HEK293 (cell line): ENCODE measurements at regions not wholly inside any gene's neighbourhood (a gene's known extent, or its start where the extent isn't known, plus 50 kb on each side); places are given as distances from the start of the nearest gene placed in this dataset.
A peak's percentile ranks its signal among the peaks of the same experiment; 100 is the strongest.

ENCODE experiments used
- CTCF ChIA-PET: fragments of 350-600 bp; formaldehyde crosslinking; extraction: SDS; loops from one replicate; lab custom pipeline; 2021; ENCODE audit warnings: antibody characterized with exemption; lab: Yijun Ruan, JAX
- POLR2A ChIA-PET: fragments of 300-600 bp; formaldehyde crosslinking; extraction: SDS; loops from one replicate; lab custom pipeline; 2020; ENCODE audit warnings: antibody characterized with exemption, inconsistent platforms; lab: Yijun Ruan, JAX
- H3K27ac ChIP-seq: fragments of 200-500 bp; sonication (Bioruptor generic); 2 replicates; pipeline ENCODE4 v1.5.1; 2014; ENCODE audit warnings: low read depth, low read length, control low read depth, inconsistent platforms; ENCODE audit errors: extremely low read depth
- H3K36me3 ChIP-seq, 2 experiments: fragments of 200-500 bp in 1 of 2; sonication (Bioruptor generic) in 1 of 2; 1 replicate in 1 of 2; 2 replicates in 1 of 2; pipeline ENCODE4 v1.5.1; 2014 to 2017; ENCODE audit warnings: inconsistent platforms in 2 of 2, low read length in 2 of 2; ENCODE audit not compliant: control insufficient read depth in 2 of 2, insufficient read depth in 1 of 2
- H3K4me1 ChIP-seq: fragments of 200-500 bp; sonication (Bioruptor generic); 2 replicates; pipeline ENCODE4 v1.5.1; 2014; ENCODE audit warnings: mild to moderate bottlenecking, low read length, inconsistent platforms; ENCODE audit not compliant: control insufficient read depth, insufficient read depth
- H3K4me3 ChIP-seq: 2 replicates; pipeline ENCODE4 v1.5.1; 2011; ENCODE audit warnings: low read depth, mild to moderate bottlenecking, control low read depth, low read length, moderate library complexity
- H3K9me3 ChIP-seq: fragments of 200-500 bp; sonication (Bioruptor generic); 2 replicates; pipeline ENCODE4 v1.5.1; 2014; ENCODE audit warnings: low read depth, low read length, inconsistent platforms; ENCODE audit not compliant: control insufficient read depth, insufficient read depth
- IKZF3 ChIP-seq: fragments of 450-650 bp; IDR thresholded peaks from 2 replicates; pipeline ENCODE4 v1.5.0; 2018; ENCODE audit warnings: missing biosample characterization, mild to moderate bottlenecking, missing genetic modification characterization, moderate library complexity
- KLF1 ChIP-seq: fragments of 450-650 bp; formaldehyde crosslinking; IDR thresholded peaks from 2 replicates; pipeline ENCODE4 v1.5.1; 2016; ENCODE audit warnings: missing biosample characterization, missing genetic modification characterization
- KLF16 ChIP-seq: fragments of 450-650 bp; formaldehyde crosslinking; IDR thresholded peaks from 2 replicates; pipeline ENCODE4 v1.5.1; 2017; ENCODE audit warnings: missing biosample characterization, missing genetic modification characterization
- PRDM1 ChIP-seq: fragments of 450-650 bp; formaldehyde crosslinking; IDR thresholded peaks from 2 replicates; pipeline ENCODE4; 2016; ENCODE audit warnings: missing biosample characterization, missing genetic modification characterization
- SP2 ChIP-seq: fragments of 450-650 bp; formaldehyde crosslinking; IDR thresholded peaks from 2 replicates; pipeline ENCODE4 v1.5.1; 2016; ENCODE audit warnings: missing biosample characterization, missing genetic modification characterization
- YY1 ChIP-seq: fragments of 450-650 bp; formaldehyde crosslinking; IDR thresholded peaks from 2 replicates; pipeline ENCODE4 v1.5.1; 2018; ENCODE audit warnings: missing biosample characterization, missing genetic modification characterization
- ZBTB7A ChIP-seq: fragments of 450-650 bp; formaldehyde crosslinking; IDR thresholded peaks from 2 replicates; pipeline ENCODE4 v1.5.1; 2016; ENCODE audit warnings: low read depth, missing biosample characterization, missing genetic modification characterization
- ZBTB8A ChIP-seq: fragments of 450-650 bp; formaldehyde crosslinking; IDR thresholded peaks from 2 replicates; pipeline ENCODE4 v1.5.1; 2016; ENCODE audit warnings: missing biosample characterization, missing genetic modification characterization
- ZFHX2 ChIP-seq: fragments of 450-650 bp; formaldehyde crosslinking; conservative IDR thresholded peaks from 2 replicates; pipeline ENCODE4 v1.5.1; 2016; ENCODE audit warnings: missing biosample characterization, missing genetic modification characterization
- ZFP37 ChIP-seq: fragments of 450-650 bp; formaldehyde crosslinking; IDR thresholded peaks from 2 replicates; pipeline ENCODE4 v1.5.1; 2016; ENCODE audit warnings: missing biosample characterization, missing genetic modification characterization
- ZNF19 ChIP-seq: fragments of 450-650 bp; formaldehyde crosslinking; IDR thresholded peaks from 2 replicates; pipeline ENCODE4; 2016; ENCODE audit warnings: missing biosample characterization, missing genetic modification characterization, low read depth
- ZNF23 ChIP-seq: fragments of 450-650 bp; formaldehyde crosslinking; IDR thresholded peaks from 2 replicates; pipeline ENCODE4 v1.5.1; 2016; ENCODE audit warnings: missing biosample characterization, missing genetic modification characterization, borderline replicate concordance
- ZNF341 ChIP-seq: fragments of 450-650 bp; formaldehyde crosslinking; IDR thresholded peaks from 2 replicates; pipeline ENCODE4; 2016; ENCODE audit warnings: low read depth, missing biosample characterization, missing genetic modification characterization
- ZNF366 ChIP-seq: fragments of 450-650 bp; formaldehyde crosslinking; conservative IDR thresholded peaks from 2 replicates; pipeline ENCODE4 v1.5.1; 2016; ENCODE audit warnings: missing biosample characterization, missing genetic modification characterization
- ZNF423 ChIP-seq: fragments of 450-650 bp; formaldehyde crosslinking; IDR thresholded peaks from 2 replicates; pipeline ENCODE4 v1.5.1; 2016; ENCODE audit warnings: missing biosample characterization, missing genetic modification characterization
- ZNF561 ChIP-seq: fragments of 450-650 bp; IDR thresholded peaks from 2 replicates; pipeline ENCODE4 v1.5.1; 2018; ENCODE audit warnings: missing biosample characterization, missing genetic modification characterization, borderline replicate concordance
- ZNF621 ChIP-seq: fragments of 450-650 bp; formaldehyde crosslinking; IDR thresholded peaks from 2 replicates; pipeline ENCODE4 v1.5.1; 2017; ENCODE audit warnings: missing biosample characterization, missing genetic modification characterization
- ZNF654 ChIP-seq: fragments of 450-650 bp; formaldehyde crosslinking; IDR thresholded peaks from 2 replicates; pipeline ENCODE4 v1.5.1; 2016; ENCODE audit warnings: low read depth, missing biosample characterization, missing genetic modification characterization
- ZNF658 ChIP-seq: fragments of 450-650 bp; formaldehyde crosslinking; IDR thresholded peaks from 2 replicates; pipeline ENCODE4; 2016; ENCODE audit warnings: missing biosample characterization, missing genetic modification characterization
- ZNF660 ChIP-seq: fragments of 450-650 bp; IDR thresholded peaks from 2 replicates; pipeline ENCODE4 v1.5.1; 2018; ENCODE audit warnings: missing biosample characterization, mild to moderate bottlenecking, missing genetic modification characterization
- TF ChIP-seq, protein P1 (sequence below): fragments of 450-650 bp; formaldehyde crosslinking; IDR thresholded peaks from 2 replicates; pipeline ENCODE4 v1.5.1; 2016; ENCODE audit warnings: missing biosample characterization, missing genetic modification characterization
- TF ChIP-seq, protein P2 (sequence below): fragments of 450-650 bp; formaldehyde crosslinking; IDR thresholded peaks from 2 replicates; pipeline ENCODE4 v1.5.1; 2017; ENCODE audit warnings: missing biosample characterization, missing genetic modification characterization
- TF ChIP-seq, protein P3 (sequence below): fragments of 450-650 bp; formaldehyde crosslinking; IDR thresholded peaks from 2 replicates; pipeline ENCODE4 v1.5.1; 2017; ENCODE audit warnings: missing biosample characterization, missing genetic modification characterization
- TF ChIP-seq, protein P4 (sequence below): fragments of 450-650 bp; formaldehyde crosslinking; IDR thresholded peaks from 2 replicates; pipeline ENCODE4 v1.5.1; 2016; ENCODE audit warnings: missing biosample characterization, missing genetic modification characterization
- TF ChIP-seq, protein P5 (sequence below): fragments of 450-650 bp; formaldehyde crosslinking; IDR thresholded peaks from 2 replicates; pipeline ENCODE4 v1.5.1; 2016; ENCODE audit warnings: missing biosample characterization, missing genetic modification characterization

DNA sequence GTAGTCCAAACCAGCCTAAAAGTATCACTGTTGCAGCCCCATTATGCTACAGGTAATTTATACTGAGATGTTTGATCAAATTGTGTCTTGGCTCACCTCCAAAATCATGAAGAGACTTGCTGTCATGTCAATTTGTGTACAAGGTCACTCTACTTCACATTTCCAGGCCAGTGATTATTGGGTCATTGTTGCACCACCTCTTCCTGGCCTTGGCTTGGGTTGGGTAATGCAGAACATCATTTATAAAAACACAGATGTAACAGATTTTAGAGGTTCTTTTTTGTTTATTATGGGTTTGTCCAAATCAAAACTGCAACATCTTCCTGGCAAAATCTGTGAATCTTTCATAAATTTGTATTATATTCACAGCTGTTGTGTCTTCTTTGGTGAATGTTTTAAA is 459.5 kb downstream of the ANKRD50 start:
- POLR2A ChIA-PET: no interaction called here
- H3K4me3 ChIP-seq: no peak overlapping the region
- no peaks in the 10 kb centered on the region for H3K4me1 ChIP-seq
- TF ChIP-seq ZFP37 (tag by site-specific recombination) (no peak), YY1 (no peak), ZFHX2 (tag by site-specific recombination) (no peak)
- TF ChIP-seq, protein P1, sequence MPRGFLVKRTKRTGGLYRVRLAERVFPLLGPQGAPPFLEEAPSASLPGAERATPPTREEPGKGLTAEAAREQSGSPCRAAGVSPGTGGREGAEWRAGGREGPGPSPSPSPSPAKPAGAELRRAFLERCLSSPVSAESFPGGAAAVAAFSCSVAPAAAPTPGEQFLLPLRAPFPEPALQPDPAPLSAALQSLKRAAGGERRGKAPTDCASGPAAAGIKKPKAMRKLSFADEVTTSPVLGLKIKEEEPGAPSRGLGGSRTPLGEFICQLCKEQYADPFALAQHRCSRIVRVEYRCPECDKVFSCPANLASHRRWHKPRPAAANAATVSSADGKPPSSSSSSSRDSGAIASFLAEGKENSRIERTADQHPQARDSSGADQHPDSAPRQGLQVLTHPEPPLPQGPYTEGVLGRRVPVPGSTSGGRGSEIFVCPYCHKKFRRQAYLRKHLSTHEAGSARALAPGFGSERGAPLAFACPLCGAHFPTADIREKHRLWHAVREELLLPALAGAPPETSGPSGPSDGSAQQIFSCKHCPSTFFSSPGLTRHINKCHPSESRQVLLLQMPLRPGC (tag by site-specific recombination): no peak
- TF ChIP-seq, protein P2, sequence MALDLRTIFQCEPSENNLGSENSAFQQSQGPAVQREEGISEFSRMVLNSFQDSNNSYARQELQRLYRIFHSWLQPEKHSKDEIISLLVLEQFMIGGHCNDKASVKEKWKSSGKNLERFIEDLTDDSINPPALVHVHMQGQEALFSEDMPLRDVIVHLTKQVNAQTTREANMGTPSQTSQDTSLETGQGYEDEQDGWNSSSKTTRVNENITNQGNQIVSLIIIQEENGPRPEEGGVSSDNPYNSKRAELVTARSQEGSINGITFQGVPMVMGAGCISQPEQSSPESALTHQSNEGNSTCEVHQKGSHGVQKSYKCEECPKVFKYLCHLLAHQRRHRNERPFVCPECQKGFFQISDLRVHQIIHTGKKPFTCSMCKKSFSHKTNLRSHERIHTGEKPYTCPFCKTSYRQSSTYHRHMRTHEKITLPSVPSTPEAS: no peak
- TF ChIP-seq, protein P3, sequence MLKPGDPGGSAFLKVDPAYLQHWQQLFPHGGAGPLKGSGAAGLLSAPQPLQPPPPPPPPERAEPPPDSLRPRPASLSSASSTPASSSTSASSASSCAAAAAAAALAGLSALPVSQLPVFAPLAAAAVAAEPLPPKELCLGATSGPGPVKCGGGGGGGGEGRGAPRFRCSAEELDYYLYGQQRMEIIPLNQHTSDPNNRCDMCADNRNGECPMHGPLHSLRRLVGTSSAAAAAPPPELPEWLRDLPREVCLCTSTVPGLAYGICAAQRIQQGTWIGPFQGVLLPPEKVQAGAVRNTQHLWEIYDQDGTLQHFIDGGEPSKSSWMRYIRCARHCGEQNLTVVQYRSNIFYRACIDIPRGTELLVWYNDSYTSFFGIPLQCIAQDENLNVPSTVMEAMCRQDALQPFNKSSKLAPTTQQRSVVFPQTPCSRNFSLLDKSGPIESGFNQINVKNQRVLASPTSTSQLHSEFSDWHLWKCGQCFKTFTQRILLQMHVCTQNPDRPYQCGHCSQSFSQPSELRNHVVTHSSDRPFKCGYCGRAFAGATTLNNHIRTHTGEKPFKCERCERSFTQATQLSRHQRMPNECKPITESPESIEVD (tag by site-specific recombination): no peak
- H3K36me3 ChIP-seq: no peaks in the 10 kb centered on the region
- H3K9me3 ChIP-seq: no peaks in the 10 kb centered on the region
- no peak overlapping the region for H3K27ac ChIP-seq
- CTCF ChIA-PET: interaction anchor here (0.6 kb wide), 1 partner anchor 737 kb away, joined by 3 read pairs; no protein-coding TSS in a partner anchor

DNA sequence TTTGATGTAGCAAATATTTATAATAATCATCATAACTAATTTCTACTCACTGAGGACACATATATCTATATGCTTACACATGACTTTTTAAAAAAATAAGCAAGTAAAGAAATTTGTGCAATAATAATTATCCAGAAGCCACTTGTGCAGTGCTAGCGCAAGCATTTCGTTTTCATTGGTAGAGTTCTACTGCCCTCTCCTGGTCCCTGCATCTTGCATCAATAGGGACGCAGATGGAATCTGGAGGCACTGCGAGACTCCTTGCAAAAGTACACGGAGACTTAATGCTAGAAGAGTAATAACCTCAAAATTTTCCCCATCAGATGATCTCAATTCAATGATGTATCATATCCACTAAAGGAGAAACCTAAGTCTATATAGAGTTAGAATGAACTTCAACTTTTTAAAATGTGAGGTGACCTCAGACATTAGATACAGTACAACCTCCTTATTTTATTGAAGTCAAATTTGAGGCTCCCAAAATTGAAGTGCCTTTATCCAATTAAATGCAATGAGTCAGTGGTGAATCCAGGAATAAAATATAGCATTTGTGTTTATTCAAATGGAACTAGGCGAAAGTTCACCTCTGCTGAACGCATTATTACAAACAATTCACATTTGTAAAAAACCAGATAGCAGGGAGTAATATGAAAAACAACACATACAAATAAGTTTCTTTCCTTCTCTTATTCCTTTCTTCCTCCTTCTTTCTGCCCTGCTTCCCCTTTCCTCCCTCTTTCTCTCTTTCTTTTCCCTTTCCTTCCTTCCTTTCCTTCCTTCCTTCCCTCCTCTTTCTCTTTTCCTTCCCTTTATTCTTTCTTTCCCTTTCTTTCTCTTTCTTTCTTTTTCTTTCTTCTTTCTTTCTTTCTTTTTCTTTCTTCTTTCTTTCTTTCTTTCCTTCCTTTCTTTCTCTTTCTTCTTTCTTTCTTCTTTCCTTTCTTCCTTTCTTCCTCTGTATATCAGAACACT is 450.0 kb downstream of the ANKRD50 start:
- no peaks in the 10 kb centered on the region for H3K36me3 ChIP-seq
- H3K4me3 ChIP-seq: no peak overlapping the region
- no peaks in the 10 kb centered on the region for H3K4me1 ChIP-seq
- 0 out of 2 replicates have a peak, but pooled peaks have one; percentile 32 for TF ChIP-seq ZNF660
- no peak for TF ChIP-seq ZNF341 (tag by site-specific recombination)
- TF ChIP-seq, protein P4, sequence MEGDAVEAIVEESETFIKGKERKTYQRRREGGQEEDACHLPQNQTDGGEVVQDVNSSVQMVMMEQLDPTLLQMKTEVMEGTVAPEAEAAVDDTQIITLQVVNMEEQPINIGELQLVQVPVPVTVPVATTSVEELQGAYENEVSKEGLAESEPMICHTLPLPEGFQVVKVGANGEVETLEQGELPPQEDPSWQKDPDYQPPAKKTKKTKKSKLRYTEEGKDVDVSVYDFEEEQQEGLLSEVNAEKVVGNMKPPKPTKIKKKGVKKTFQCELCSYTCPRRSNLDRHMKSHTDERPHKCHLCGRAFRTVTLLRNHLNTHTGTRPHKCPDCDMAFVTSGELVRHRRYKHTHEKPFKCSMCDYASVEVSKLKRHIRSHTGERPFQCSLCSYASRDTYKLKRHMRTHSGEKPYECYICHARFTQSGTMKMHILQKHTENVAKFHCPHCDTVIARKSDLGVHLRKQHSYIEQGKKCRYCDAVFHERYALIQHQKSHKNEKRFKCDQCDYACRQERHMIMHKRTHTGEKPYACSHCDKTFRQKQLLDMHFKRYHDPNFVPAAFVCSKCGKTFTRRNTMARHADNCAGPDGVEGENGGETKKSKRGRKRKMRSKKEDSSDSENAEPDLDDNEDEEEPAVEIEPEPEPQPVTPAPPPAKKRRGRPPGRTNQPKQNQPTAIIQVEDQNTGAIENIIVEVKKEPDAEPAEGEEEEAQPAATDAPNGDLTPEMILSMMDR (tag by site-specific recombination): peak; percentile 42; the same call in 1 of the 2 replicates
- peak; percentile 83; the same call in 1 of the 2 replicates for TF ChIP-seq ZNF366 (tag by site-specific recombination)
- TF ChIP-seq IKZF3 (tag by site-specific recombination): no peak
- no peak for TF ChIP-seq KLF1 (tag by site-specific recombination)
- TF ChIP-seq ZNF23 (tag by site-specific recombination): no peak
- no peak for TF ChIP-seq ZNF658 (tag by site-specific recombination)
- no peak for TF ChIP-seq ZNF423 (tag by site-specific recombination)
- TF ChIP-seq ZBTB8A (tag by site-specific recombination): no peak
- peak; percentile 79 for TF ChIP-seq PRDM1
- TF ChIP-seq, protein P5, sequence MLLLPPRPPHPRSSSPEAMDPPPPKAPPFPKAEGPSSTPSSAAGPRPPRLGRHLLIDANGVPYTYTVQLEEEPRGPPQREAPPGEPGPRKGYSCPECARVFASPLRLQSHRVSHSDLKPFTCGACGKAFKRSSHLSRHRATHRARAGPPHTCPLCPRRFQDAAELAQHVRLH (tag by site-specific recombination): no peak
- no peak for TF ChIP-seq ZBTB7A
- no peak for TF ChIP-seq SP2 (tag by site-specific recombination)
- TF ChIP-seq ZNF19 (tag by site-specific recombination): no peak
- peak; percentile 84 for TF ChIP-seq ZNF654
- no peak for TF ChIP-seq KLF16 (tag by site-specific recombination)
- no peak for TF ChIP-seq ZNF561
- TF ChIP-seq ZNF621 (tag by site-specific recombination): no peak
- ChIA-PET CTCF (interaction anchor here (0.6 to 1.3 kb wide), 5 partner anchors 10 to 1229 kb away, joined by 3 to 6 read pairs (median 3); no protein-coding TSS in a partner anchor), POLR2A (no interaction called here)
- no peaks in the 10 kb centered on the region for H3K9me3 ChIP-seq
- no peak overlapping the region for H3K27ac ChIP-seq
